Heart left ventricle (tissue), 13 donors: ENCODE measurements at regions not wholly inside any gene's neighbourhood (a gene's known extent, or its start where the extent isn't known, plus 50 kb on each side); places are given as distances from the start of the nearest gene placed in this dataset.

Experiments
- POLR2A ChIP-seq, 2 donors: fragments of 450-650 bp; IDR thresholded peaks; one replicate each; pipeline ENCODE4 v1.6.1; 2017; ENCODE audit warnings: antibody characterized with exemption in 2 of 2, mild to moderate bottlenecking in 2 of 2, moderate library complexity in 2 of 2
- TF ChIP-seq, protein P1 (sequence below), 12 donors: fragments of 200-600 bp; sonication (generic) in 4 of 12; IDR thresholded peaks; one replicate each; pipeline versions ENCODE4 v1.5.0 to v1.8.0; 2018 to 2022; ENCODE audit warnings: antibody characterized with exemption in 12 of 12, mild to moderate bottlenecking in 5 of 12
- donor health status: ischemic (EF 13 %, LVEDD 7.1; RV severe dilation, severe dysfunction).
- donor health status: DM: no; HTN: yes; CAD: no.
- donor health status: DM: no; HTN: no; CAD: no.
- donor health status: ischemic (EF 25% LVEDD 6.9; RV normal size, moderate dysfunction).
- donor health status: ischemic (EF 25% LVEDD 5.7; RV mildly dilated, moderate dysfunction).
- donor health status: ischemic (EF 35%, LVEDD 5.7; RV mildly dilated, moderate dysfunction).
- donor health status: nonischemic (EF 11% LVEDD 7.7; RV severe dilation, severe dysfunction).
- donor health status: DM: yes; HTN: yes; CAD: no.
- donor health status: PGD.
- donor health status: ischemic (EF 29% LVEDD 5.4; RV normal size, mild dysfunction).
- donor health status: nonischemic (EF 23%, LVEDD 6.1; RV moderate dilation, normal function).

- TF ChIP-seq, protein P1, sequence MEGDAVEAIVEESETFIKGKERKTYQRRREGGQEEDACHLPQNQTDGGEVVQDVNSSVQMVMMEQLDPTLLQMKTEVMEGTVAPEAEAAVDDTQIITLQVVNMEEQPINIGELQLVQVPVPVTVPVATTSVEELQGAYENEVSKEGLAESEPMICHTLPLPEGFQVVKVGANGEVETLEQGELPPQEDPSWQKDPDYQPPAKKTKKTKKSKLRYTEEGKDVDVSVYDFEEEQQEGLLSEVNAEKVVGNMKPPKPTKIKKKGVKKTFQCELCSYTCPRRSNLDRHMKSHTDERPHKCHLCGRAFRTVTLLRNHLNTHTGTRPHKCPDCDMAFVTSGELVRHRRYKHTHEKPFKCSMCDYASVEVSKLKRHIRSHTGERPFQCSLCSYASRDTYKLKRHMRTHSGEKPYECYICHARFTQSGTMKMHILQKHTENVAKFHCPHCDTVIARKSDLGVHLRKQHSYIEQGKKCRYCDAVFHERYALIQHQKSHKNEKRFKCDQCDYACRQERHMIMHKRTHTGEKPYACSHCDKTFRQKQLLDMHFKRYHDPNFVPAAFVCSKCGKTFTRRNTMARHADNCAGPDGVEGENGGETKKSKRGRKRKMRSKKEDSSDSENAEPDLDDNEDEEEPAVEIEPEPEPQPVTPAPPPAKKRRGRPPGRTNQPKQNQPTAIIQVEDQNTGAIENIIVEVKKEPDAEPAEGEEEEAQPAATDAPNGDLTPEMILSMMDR (IDR thresholded peaks at IDR 0.05) = no peak
- no peak for TF ChIP-seq POLR2A (IDR thresholded peaks at IDR 0.05)
These were observed 239.4 kb downstream of the WNT5A start for GRCh38 chr3:55247666-55248065.
